Left lung (tissue), 4 donors: ENCODE measurements at regions not wholly inside any gene's neighbourhood (a gene's known extent, or its start where the extent isn't known, plus 50 kb on each side); places are given as distances from the start of the nearest gene placed in this dataset.

Source experiments
- ATAC-seq: fragments of 200-7000 bp; cut with Tn5 transposase; one replicate; pipeline ENCODE4 v1.9.1; 2020; ENCODE audit warnings: moderate library complexity
- DNase-seq, 4 donors: peaks; one replicate each; pipeline ENCODE4 v3.0.0-alpha.2; 2013 to 2020
- H3K27ac ChIP-seq, 2 donors: fragments of 200-600 bp; sonication (generic) in 1 of 2; one replicate each; pipeline versions ENCODE4 v1.5.0 to v1.8.0; 2020 to 2021
- H3K27me3 ChIP-seq, 2 donors: fragments of 200-600 bp; sonication (generic) in 1 of 2; one replicate each; pipeline versions ENCODE4 v1.5.0 to v1.8.0; 2020 to 2021
- H3K36me3 ChIP-seq, 2 donors: fragments of 200-600 bp; sonication (generic) in 1 of 2; one replicate each; pipeline versions ENCODE4 v1.5.0 to v1.8.0; 2020 to 2021
- H3K4me1 ChIP-seq, 2 donors: fragments of 200-600 bp; one replicate each; pipeline ENCODE4 v1.8.0; 2021
- H3K4me3 ChIP-seq, 2 donors: fragments of 200-600 bp; sonication (generic) in 1 of 2; one replicate each; pipeline versions ENCODE4 v1.5.0 to v1.8.0; 2020 to 2021; ENCODE audit warnings: mild to moderate bottlenecking in 1 of 2
- H3K9me3 ChIP-seq, 2 donors: fragments of 200-600 bp; sonication (generic) in 1 of 2; one replicate each; pipeline versions ENCODE4 v1.5.0 to v1.8.0; 2020 to 2021
- intact Hi-C, 2 donors: fragments of 100-400 bp; cut with DNase I; formaldehyde crosslinking; loops; one replicate each; pipeline versions ENCODE4 v1.11.2 to v1.14.2; 2022
- TF ChIP-seq, protein P1 (sequence below), 2 donors: fragments of 200-600 bp; sonication (generic) in 1 of 2; IDR thresholded peaks; one replicate each; pipeline versions ENCODE4 v1.5.0 to v1.8.0; 2021; ENCODE audit warnings: antibody characterized with exemption in 2 of 2
- donor health status: DM: no; HTN: yes; CAD: no.
- donor health status: DM: no; HTN: no; CAD: no.

DNA sequence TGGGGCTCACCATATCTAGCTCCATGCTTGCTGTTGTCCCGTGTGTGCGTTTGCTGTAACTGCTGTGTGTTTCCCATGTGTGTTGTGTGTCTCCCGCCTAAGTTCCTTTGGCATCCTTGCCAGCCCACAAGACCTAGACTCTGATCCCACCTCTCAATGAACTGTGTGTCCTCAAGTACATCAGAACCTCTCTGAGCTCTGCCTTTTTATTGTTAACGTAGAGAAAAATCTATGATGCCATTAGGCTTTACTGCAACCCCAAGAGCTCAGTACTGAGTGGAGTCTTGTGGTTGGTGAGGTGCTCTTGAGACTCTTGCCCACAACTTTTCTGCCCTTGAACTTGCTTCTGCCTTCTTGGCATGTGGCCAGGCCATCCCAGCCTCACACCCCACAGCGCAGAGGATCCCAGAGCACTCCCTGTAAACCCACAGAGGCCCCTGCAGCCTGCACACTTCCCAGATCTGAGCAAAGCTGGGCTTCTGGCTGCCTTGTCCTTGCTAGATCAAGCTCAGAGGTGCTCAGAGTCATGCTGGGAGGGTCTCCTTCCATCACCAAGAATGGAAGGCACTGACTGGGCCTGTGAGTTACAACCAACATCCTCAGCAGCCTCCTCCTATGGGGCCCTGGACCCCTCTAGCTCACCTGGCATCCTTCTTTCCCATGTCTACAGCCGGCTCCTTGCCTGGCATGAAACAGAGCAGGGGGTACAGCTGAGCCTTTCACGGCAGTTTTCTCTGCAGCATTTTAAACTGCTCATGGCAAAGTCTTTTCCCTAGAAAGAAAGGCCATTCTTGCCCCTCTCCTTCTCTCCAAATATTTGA lies 643.4 kb downstream of the ACTR3B start:
- Histone ChIP-seq H3K36me3 (no peaks in the 10 kb centered on the region), H3K9me3 (no peaks in the 10 kb centered on the region), H3K27me3 (no peaks in the 10 kb centered on the region), H3K4me3 (no peak overlapping the region), H3K27ac (no peak overlapping the region), H3K4me1 (no peaks in the 10 kb centered on the region)
- intact Hi-C loops, result no loop called here
- DNase-seq (no peak), ATAC-seq (no peak)
- TF ChIP-seq, protein P1, sequence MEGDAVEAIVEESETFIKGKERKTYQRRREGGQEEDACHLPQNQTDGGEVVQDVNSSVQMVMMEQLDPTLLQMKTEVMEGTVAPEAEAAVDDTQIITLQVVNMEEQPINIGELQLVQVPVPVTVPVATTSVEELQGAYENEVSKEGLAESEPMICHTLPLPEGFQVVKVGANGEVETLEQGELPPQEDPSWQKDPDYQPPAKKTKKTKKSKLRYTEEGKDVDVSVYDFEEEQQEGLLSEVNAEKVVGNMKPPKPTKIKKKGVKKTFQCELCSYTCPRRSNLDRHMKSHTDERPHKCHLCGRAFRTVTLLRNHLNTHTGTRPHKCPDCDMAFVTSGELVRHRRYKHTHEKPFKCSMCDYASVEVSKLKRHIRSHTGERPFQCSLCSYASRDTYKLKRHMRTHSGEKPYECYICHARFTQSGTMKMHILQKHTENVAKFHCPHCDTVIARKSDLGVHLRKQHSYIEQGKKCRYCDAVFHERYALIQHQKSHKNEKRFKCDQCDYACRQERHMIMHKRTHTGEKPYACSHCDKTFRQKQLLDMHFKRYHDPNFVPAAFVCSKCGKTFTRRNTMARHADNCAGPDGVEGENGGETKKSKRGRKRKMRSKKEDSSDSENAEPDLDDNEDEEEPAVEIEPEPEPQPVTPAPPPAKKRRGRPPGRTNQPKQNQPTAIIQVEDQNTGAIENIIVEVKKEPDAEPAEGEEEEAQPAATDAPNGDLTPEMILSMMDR (IDR thresholded peaks at IDR 0.05), result no peak

DNA sequence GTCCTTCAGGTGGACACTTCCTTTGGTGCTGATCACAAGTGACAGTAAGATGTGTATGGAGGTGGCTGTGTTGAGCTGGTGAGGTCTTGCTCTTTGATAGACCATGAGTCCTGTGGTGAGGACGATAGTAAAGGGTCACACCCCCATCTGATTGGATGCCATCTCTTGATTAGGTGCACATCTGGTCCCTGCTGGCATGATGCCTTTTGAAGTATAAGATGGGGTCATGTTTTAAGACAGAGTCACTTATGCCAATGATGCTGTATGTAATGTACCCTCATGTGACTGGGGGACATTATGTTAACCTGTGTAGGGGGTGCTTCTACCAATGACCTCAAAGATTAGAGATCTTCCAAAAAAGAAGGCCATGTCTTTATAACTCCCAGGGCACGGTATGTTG lies 644.6 kb downstream of the ACTR3B start:
- TF ChIP-seq, protein P1 (IDR thresholded peaks at IDR 0.05), result no peak
- no peak for DNase-seq
- intact Hi-C loops, result no loop called here
- H3K9me3 ChIP-seq, result peaks cover 0 to 3% of the 10 kb centered on the region in 2 donors
- no peak for ATAC-seq
- no peak overlapping the region for H3K27ac ChIP-seq
- no peak overlapping the region for H3K4me3 ChIP-seq
- no peaks in the 10 kb centered on the region for H3K36me3 ChIP-seq
- H3K27me3 ChIP-seq, result no peaks in the 10 kb centered on the region
- no peaks in the 10 kb centered on the region for H3K4me1 ChIP-seq

DNA sequence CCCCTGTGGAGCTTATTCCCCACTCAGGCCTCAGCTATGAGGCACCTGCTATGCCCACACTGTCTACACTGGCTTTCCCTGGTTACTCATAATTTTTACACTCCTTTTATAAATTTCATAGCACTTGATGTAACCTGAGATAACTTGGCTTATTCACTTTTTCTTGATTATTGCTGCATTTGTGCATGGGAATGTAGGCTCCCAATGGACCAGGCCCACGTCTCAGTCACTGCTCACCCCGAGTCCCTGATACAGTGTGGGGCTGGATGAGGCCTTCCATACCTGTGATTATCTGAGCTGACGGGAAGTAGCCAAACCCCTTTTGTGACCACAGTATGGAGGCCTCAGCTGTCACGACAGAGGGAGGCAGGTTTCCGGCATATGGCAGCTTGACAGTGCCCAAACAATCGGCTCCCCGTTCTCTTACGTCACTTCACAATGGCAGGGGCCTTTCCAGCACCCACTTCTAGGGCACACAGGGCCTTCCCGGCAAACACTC lies 645.3 kb downstream of the ACTR3B start:
- H3K4me3 ChIP-seq, result no peak overlapping the region
- H3K9me3 ChIP-seq, result peaks cover 0 to 3% of the 10 kb centered on the region in 2 donors
- TF ChIP-seq, protein P1 (IDR thresholded peaks at IDR 0.05), result no peak
- intact Hi-C loops, result no loop called here
- no peak overlapping the region for H3K27ac ChIP-seq
- ATAC-seq (no peak), DNase-seq (no peak)
- no peaks in the 10 kb centered on the region for H3K4me1 ChIP-seq
- H3K27me3 ChIP-seq, result no peaks in the 10 kb centered on the region
- H3K36me3 ChIP-seq, result no peaks in the 10 kb centered on the region

DNA sequence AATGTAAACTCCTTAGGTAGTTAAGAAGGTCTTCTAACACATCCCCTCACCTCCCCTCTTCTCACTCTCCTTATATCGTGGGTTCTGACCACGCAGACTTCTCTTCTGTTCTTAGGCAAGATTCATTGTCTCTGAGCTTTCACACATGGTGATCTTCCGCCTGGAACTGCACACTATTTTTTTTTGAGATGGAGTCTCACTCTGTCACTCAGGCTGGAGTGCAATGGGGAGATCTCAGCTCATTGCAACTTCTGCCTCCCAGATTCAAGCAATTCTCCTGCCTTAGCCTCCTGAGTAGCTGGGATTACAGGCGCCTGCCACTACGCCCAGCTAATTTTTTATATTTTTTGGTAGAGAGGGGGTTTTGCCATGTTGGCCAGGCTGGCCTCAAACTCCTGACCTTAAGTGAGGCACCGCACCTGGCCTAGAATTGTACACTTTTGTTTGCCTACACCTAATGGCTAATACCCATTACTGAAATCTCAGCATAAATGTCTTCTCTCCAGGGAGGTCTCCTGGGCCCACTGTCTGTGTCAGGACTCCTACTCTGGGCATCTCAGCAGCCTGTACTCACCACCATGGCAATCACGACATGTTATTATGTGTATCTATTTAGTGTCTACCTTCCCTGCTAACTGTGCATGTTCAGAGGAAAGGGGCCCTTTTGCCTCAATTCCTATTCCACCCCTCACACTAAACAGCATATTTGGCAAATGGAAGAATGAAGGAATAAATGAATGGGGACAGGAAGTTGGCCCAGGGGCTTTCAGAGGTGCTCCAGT lies 646.3 kb upstream of the DPP6 start:
- ATAC-seq, result no peak

More for the DNA sequence above, 646.3 kb upstream of the DPP6 start:
- peaks cover 0 to 7% of the 10 kb centered on the region in 2 donors for H3K9me3 ChIP-seq
- no peaks in the 10 kb centered on the region for H3K36me3 ChIP-seq
- TF ChIP-seq, protein P1 (IDR thresholded peaks at IDR 0.05), result no peak
- H3K27me3 ChIP-seq, result no peaks in the 10 kb centered on the region
- DNase-seq, result no peak
- H3K27ac ChIP-seq, result no peak overlapping the region
- intact Hi-C loops, result no loop called here
- H3K4me1 ChIP-seq, result no peaks in the 10 kb centered on the region
- no peak overlapping the region for H3K4me3 ChIP-seq
